LHCN-M2 (cell line): ENCODE measurements at regions not wholly inside any gene's neighbourhood (a gene's known extent, or its start where the extent isn't known, plus 50 kb on each side); places are given as distances from the start of the nearest gene placed in this dataset.

ENCODE experiments used
- DNase-seq: peaks from one replicate; pipeline ENCODE4 v3.0.0-alpha.2; 2012; ENCODE audit warnings: low read depth

GRCh38 chr4:171759274-171759673 is 53.9 kb upstream of the GALNTL6 start:
- no peak for DNase-seq

GRCh38 chr4:171751538-171751937 is 61.7 kb upstream of the GALNTL6 start:
- no peak for DNase-seq

DNA sequence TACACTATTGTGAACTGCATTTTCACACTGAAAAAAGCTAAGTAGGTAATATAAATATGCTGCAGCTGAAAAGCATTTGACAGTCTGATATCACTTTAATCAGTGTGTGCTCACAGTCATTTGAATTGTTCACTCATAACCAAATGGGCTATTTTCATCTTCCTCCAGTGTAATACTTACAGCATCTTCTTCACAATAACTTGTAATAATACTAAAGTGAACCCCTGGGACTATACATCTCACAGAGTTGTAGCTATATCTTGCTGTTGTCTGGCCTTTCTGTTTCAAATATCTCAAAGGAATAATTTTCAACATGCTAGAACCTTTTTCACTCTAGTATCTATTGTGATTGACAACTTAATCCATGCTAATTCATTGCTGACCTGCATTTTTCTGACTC is 66.8 kb upstream of the GALNTL6 start:
- DNase-seq, result no peak

DNA sequence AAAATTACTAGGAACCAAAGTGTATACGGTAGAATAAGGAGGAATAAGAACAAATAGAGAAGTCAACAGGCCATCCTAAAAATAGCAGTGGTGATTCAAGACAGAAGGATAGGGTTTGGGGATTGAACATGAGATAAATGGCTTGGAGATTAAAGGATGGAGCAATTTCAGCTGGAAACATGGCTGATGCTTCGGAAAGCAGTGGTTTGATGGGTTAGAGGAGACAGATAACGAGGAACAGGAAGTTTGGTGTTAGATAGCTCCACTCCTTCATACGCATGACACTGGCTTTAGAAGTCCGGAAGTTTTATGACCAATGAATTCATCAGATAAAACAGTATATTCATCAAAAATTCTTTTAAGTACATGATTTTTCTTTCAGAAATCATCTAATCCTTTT is 70.8 kb upstream of the GALNTL6 start:
- no peak for DNase-seq

DNA sequence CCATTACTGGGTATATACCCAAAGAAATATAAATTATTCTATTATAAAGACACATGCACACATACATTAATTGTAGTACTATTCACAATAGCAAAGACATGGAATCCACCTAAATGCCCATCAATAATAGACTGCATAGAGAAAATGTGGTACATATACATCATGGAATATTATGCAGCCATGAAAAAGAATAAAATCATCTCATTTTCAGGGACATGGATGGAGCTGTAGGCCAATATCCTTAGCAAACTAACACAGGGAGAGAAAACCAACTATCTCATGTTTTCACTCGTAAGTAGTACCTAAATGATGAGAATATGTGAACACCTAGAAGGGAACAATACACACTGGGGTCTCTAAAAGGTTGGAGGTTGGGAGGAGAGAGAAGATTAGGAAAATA is 86.0 kb upstream of the GALNTL6 start:
- DNase-seq, result no peak

DNA sequence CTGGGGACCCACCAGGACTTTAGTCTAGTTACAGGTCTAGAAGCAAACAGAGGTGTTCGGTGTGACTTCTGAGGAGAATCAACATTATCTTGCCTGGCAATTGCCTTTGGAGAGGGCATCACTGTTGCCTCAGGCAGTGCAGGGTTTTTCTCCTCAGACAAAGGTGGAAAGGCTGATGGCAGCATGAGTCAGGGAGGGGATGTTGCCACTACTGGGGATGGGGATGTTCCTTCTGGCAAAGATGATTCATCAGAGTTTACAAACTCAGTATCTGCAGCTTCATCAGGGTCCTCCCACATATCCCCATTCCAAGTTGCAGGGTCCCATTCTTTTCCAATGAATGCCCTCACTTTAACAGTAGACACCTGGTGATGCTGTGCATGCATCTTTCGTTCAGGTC is 91.3 kb upstream of the GALNTL6 start:
- no peak for DNase-seq

DNA sequence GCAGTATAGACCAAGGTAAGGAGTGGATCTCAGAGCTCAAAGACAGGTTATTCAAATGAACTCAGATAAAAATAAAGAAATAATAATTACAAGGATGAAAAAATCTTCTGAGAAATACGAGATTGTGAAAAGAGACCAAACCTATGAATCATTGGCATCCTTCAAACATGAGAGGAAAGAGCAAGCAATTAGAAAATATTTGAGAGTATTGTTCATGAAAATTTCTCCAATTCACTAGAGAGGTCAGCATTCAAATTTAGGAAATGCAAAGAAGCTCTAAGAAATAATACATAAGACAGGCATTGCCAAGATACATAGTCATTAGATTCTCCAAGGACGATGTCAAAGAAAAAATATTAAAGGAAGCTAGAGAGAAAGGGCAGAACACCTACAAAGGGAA is 93.5 kb upstream of the GALNTL6 start:
- DNase-seq, result no peak

DNA sequence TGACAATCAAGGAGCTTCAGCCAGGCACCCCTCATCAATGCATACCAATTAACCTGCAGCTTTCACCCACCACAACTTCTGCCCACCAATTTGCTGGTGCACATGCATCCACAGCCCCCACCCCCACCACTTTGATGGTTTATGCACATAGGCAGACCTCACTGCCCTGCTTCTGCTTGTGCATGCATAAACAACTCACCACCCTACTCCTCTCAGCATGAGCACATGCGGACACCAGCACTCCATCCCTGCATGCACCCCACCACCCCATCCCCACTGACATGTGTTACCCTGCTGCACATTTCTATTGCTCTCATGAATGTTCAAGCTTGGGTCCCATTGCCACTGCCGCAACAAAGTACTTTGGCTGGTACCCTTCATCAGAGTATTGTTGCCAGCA is 94.5 kb upstream of the GALNTL6 start:
- DNase-seq, result no peak

GRCh38 chr4:171718069-171718468 is 95.1 kb upstream of the GALNTL6 start:
- DNase-seq, result no peak

GRCh38 chr4:171717231-171717741 is 95.9 kb upstream of the GALNTL6 start:
- DNase-seq, result no peak

DNA sequence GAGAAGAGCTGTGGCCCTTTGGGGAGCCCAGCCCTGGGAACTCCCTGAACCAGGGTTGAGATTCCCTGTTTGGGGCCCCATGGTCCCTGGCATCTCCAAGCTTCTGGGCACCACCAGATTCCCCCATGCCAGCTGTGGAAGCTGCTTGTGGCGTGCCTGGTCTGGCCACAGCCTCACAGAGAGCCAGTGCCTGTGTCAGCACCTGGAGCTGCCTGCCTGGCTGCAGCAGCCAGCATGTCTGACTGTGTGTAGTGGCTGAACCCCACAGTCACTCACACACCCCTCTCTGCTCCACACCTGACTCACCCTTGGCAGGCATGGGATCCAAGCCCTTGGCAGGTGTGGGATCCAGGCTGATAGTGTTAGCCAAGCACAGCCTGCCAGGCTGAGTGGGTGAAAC is 97.2 kb upstream of the GALNTL6 start:
- DNase-seq, result no peak

GRCh38 chr4:171714791-171715454 is 98.3 kb upstream of the GALNTL6 start:
- DNase-seq, result no peak

DNA sequence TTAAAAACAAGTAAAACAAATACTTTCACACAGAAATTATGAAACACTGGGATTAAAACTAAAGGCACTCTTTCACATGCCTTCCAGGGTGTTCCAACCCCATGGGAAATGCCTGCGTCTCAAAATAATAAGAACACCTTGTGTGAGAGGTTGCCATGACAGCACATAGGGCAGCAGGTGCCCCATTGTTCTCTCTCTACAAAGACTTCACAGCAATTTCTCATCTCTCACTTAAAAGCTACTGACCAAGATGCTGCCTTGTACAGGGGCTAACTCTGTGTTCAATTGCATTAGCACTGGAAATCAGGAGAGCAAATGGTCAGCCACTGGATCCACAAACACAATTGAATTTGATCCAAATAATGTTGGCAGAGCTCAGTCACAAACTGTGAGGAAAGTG is 102.5 kb upstream of the GALNTL6 start:
- no peak for DNase-seq

- DNase-seq, result no peak
Observed at GRCh38 chr4:171676555-171677215, 136.5 kb upstream of the GALNTL6 start.

DNA sequence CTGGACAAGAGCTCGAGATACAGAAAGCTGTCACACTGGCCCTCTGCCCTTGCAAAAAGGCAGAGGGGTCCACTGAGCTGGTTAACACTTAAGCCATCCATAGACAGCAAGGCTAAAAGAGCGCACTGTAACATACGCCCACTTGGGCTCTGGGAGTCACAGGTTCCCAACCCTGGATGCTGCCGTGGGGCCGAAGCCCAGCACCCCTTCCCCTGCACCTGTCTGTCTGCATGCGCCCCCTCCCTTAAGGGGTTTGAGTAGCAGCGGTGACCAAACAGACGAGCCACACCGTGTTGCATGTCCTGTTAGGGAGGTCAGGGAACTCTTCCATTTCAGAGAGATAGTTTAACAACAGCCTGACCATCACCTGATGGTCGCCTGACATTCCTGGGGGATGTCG is 138.4 kb upstream of the GALNTL6 start:
- no peak for DNase-seq

- DNase-seq, result no peak
Observed at GRCh38 chr4:171668403-171668802, 144.8 kb upstream of the GALNTL6 start.

DNA sequence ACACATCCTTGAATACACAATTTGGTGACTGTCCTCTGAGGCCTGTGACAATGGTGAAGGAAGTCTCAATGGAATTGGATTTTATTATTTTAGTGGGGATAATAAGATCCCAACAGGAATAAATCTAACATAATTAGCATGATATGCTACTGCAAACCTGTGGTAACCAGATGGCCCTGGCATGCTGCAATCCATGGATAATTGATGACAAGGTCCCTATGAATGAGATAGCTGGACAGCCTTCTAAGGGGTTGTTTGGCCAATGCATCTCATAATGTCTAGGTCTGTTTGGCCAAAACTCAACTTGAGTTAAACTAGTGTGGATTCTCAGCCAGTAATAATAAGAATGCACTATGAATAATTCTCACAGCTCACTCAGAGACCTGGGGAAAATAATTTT is 145.3 kb upstream of the GALNTL6 start:
- no peak for DNase-seq

GRCh38 chr4:171651071-171651470 is 162.1 kb upstream of the GALNTL6 start:
- no peak for DNase-seq

GRCh38 chr4:171650543-171650942 is 162.7 kb upstream of the GALNTL6 start:
- DNase-seq, result no peak

DNA sequence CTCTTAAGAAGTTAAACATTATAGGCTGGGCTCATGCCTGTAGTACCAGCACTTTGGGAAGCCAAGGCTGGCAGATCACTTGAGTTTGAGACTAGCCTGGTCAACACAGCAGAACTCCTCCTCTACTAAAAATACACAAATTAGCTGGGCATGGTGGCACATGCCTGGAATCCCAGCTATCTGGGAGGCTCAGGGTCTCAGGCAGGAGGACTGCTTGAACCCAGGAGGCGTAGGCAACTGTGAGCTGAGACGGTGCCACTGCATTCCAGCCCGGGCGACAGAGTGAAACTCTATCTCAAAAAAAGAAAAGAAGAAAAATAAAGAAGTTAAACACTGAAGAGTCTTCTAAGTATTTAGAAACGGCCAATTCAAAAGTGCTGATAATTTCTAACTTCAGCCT is 164.3 kb upstream of the GALNTL6 start:
- DNase-seq, result no peak

GRCh38 chr4:171646984-171647383 is 166.2 kb upstream of the GALNTL6 start:
- DNase-seq, result no peak

- DNase-seq, result no peak
Observed at GRCh38 chr4:171644430-171645057, 168.7 kb upstream of the GALNTL6 start.

- no peak for DNase-seq
Observed at GRCh38 chr4:171639540-171639939, 173.7 kb upstream of the GALNTL6 start.
